HCT116 (cell line): ENCODE measurements at regions not wholly inside any gene's neighbourhood (a gene's known extent, or its start where the extent isn't known, plus 50 kb on each side); places are given as distances from the start of the nearest gene placed in this dataset.

Source experiments
- CBX3 ChIP-seq: IDR thresholded peaks from 2 replicates; pipeline ENCODE4 v1.6.1; 2012; ENCODE audit warnings: low read depth
- TCF7L2 ChIP-seq: IDR thresholded peaks from 2 replicates; pipeline ENCODE4 v1.7.0; 2011; ENCODE audit warnings: borderline replicate concordance, inconsistent platforms; ENCODE audit not compliant: insufficient read depth, insufficient read length; ENCODE audit errors: extremely low read depth
- TF ChIP-seq, protein P1 (sequence below), 3 experiments: fragments of 200-600 bp in 1 of 3; sonication (generic) in 1 of 3; IDR thresholded peaks in 2 of 3; conservative IDR thresholded peaks in 1 of 3; 2 replicates each; pipeline ENCODE4 v1.5.1; 2012 to 2017; ENCODE audit warnings: low read depth in 2 of 3, low read length in 2 of 3, antibody characterized with exemption in 1 of 3, borderline replicate concordance in 1 of 3, control low read depth in 1 of 3, mild to moderate bottlenecking in 1 of 3, mixed read lengths in 1 of 3, mixed run types in 1 of 3, moderate library complexity in 1 of 3; ENCODE audit not compliant: insufficient read depth in 1 of 3

DNA sequence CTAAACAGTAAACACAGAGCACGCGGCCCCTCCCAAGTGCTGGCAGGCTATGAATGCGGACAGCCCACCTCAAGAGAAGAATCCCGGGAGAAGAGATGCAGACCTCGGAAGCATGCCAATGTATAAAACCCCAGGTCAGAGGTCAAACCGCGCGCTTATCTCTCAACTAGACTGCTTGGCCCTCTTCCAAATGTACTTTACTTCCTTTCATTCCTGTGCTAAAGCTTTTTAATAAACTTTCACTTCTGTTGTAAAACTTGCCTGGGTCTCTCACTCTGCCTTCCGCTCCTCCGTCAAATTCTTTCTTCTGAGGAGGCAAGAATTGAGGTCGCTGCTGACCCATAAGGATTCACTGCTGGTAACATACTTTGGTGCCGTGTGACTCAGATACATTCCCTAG lies 216.0 kb downstream of the S1PR1 start:
- TF ChIP-seq, protein P1, sequence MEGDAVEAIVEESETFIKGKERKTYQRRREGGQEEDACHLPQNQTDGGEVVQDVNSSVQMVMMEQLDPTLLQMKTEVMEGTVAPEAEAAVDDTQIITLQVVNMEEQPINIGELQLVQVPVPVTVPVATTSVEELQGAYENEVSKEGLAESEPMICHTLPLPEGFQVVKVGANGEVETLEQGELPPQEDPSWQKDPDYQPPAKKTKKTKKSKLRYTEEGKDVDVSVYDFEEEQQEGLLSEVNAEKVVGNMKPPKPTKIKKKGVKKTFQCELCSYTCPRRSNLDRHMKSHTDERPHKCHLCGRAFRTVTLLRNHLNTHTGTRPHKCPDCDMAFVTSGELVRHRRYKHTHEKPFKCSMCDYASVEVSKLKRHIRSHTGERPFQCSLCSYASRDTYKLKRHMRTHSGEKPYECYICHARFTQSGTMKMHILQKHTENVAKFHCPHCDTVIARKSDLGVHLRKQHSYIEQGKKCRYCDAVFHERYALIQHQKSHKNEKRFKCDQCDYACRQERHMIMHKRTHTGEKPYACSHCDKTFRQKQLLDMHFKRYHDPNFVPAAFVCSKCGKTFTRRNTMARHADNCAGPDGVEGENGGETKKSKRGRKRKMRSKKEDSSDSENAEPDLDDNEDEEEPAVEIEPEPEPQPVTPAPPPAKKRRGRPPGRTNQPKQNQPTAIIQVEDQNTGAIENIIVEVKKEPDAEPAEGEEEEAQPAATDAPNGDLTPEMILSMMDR (IDR thresholded peaks at IDR 0.05 in 2 of 3, conservative IDR thresholded peaks at IDR 0.05 in 1 of 3; ENCODE audit: borderline replicate concordance in 1 of 3, insufficient read depth in 1 of 3, low read depth in 2 of 3, low read length in 2 of 3), result no peak
- TF ChIP-seq TCF7L2 (no peak), CBX3 (no peak)
